SK-N-SH treated with all-trans-retinoic acid at 6 μM for 48 hours (cell line): ENCODE measurements at regions not wholly inside any gene's neighbourhood (a gene's known extent, or its start where the extent isn't known, plus 50 kb on each side); places are given as distances from the start of the nearest gene placed in this dataset.

ENCODE experiments used
- CREB5 ChIP-seq: fragments of 250-450 bp; sonication (Bioruptor Pico); IDR thresholded peaks from 2 replicates; pipeline ENCODE4 v1.5.1; 2020; ENCODE audit warnings: low read depth, mild to moderate bottlenecking, moderate library complexity
- CSRNP3 ChIP-seq: fragments of 250-450 bp; sonication (Bioruptor Pico); IDR thresholded peaks from 2 replicates; pipeline ENCODE4 v1.5.1; 2021; ENCODE audit warnings: mild to moderate bottlenecking, moderate library complexity
- GLIS3 ChIP-seq: fragments of 250-450 bp; sonication (Bioruptor Pico); IDR thresholded peaks from 2 replicates; pipeline ENCODE4 v1.5.0; 2020; ENCODE audit warnings: mild to moderate bottlenecking, moderate library complexity
- ISL1 ChIP-seq: fragments of 250-450 bp; sonication (Bioruptor Pico); IDR thresholded peaks from 2 replicates; pipeline ENCODE4 v2.1.2; 2022; ENCODE audit warnings: mild to moderate bottlenecking, moderate library complexity
- PATZ1 ChIP-seq: fragments of 250-450 bp; sonication (Bioruptor Pico); IDR thresholded peaks from 2 replicates; pipeline ENCODE4 v1.8.0; 2020; ENCODE audit warnings: mild to moderate bottlenecking, moderate library complexity, borderline replicate concordance
- RARB ChIP-seq: fragments of 250-450 bp; sonication (Bioruptor Pico); IDR thresholded peaks from 2 replicates; pipeline ENCODE4 v1.8.0; 2021; ENCODE audit warnings: mild to moderate bottlenecking, moderate library complexity
- SNAI2 ChIP-seq: fragments of 250-450 bp; sonication (Bioruptor Pico); IDR thresholded peaks from 2 replicates; pipeline ENCODE4 v1.5.0; 2020; ENCODE audit warnings: mild to moderate bottlenecking, moderate library complexity
- ZNF565 ChIP-seq: fragments of 450-650 bp; formaldehyde crosslinking; conservative IDR thresholded peaks from 2 replicates; pipeline ENCODE4 v1.5.0; 2020; ENCODE audit warnings: low read depth, mild to moderate bottlenecking, moderate library complexity
- ZNF70 ChIP-seq: fragments of 450-650 bp; formaldehyde crosslinking; IDR thresholded peaks from 2 replicates; pipeline ENCODE4 v1.5.0; 2020; ENCODE audit warnings: mild to moderate bottlenecking, moderate library complexity
- TF ChIP-seq, protein P1 (sequence below): fragments of 250-450 bp; sonication (Bioruptor Pico); IDR thresholded peaks from 2 replicates; pipeline ENCODE4 v1.8.0; 2021; ENCODE audit warnings: low read depth, mild to moderate bottlenecking, moderate library complexity, borderline replicate concordance

- TF ChIP-seq PATZ1 (CRISPR knock-in tag) (no peak), GLIS3 (CRISPR knock-in tag) (no peak), CREB5 (CRISPR knock-in tag) (no peak), RARB (CRISPR knock-in tag) (no peak), ZNF565 (no peak), SNAI2 (CRISPR knock-in tag) (no peak), ZNF70 (CRISPR knock-in tag) (no peak), CSRNP3 (CRISPR knock-in tag) (no peak), ISL1 (CRISPR knock-in tag) (no peak)
- TF ChIP-seq, protein P1, sequence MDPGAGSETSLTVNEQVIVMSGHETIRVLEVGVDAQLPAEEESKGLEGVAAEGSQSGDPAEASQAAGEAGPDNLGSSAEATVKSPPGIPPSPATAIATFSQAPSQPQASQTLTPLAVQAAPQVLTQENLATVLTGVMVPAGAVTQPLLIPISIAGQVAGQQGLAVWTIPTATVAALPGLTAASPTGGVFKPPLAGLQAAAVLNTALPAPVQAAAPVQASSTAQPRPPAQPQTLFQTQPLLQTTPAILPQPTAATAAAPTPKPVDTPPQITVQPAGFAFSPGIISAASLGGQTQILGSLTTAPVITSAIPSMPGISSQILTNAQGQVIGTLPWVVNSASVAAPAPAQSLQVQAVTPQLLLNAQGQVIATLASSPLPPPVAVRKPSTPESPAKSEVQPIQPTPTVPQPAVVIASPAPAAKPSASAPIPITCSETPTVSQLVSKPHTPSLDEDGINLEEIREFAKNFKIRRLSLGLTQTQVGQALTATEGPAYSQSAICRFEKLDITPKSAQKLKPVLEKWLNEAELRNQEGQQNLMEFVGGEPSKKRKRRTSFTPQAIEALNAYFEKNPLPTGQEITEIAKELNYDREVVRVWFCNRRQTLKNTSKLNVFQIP (CRISPR knock-in tag): no peak
Observed at GRCh38 chr4:177494791-177495190, 52.6 kb upstream of the AGA start.
